RKO (cell line): ENCODE measurements at regions not wholly inside any gene's neighbourhood (a gene's known extent, or its start where the extent isn't known, plus 50 kb on each side); places are given as distances from the start of the nearest gene placed in this dataset.
"Not testable (repeated sequence)": the region's sequence is repeated elsewhere in the genome, so short reads cannot be mapped to it uniquely, and the experiment has no call there.

ENCODE experiments used
- DNase-seq: peaks from one replicate; pipeline ENCODE4 v3.0.0-alpha.2; 2016; ENCODE audit warnings: low spot score

DNA sequence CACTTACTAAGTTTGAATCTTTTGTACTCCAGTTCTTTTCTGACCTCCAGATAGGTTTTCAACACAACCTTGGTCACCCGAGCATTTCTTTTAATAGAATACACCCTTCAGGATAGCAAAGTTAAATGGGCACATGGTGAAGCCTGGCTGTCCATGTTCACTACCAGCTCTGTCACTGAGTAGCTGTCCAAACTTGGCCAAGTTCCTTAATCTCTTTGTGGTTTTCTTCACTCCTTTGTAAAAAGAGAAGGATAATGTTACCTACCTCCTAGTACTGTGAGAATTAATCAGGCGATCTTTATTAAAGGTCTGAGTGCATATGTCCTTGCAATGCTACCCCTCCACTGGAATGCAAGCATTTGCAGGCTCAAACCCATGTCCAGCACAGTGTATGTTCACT is 128.1 kb upstream of the PTPRZ1 start:
- DNase-seq, result no peak

- no peak for DNase-seq
These were observed 128.6 kb upstream of the PTPRZ1 start for GRCh38 chr7:121744319-121744718.

- no peak for DNase-seq
These were observed 131.1 kb upstream of the PTPRZ1 start for GRCh38 chr7:121741896-121742295.

DNA sequence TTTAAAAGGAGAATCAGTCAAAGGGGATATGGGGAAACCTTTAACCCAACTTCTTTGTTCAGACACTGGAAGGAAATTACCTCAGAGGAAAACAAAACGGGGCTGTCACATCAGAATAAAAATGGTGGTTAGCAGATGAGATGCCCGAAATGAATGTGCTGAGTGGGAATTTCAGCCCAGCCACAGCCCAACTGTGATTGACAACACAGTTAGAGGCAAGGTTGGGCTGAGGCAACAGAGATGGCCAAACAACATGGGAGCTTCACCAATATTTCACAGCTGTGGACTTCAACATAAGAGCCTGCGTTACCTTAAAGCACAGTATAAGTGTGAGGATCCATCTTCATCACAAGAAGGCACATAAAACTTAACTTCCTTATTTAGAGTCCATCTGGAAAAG is 133.5 kb upstream of the PTPRZ1 start:
- no peak for DNase-seq

DNA sequence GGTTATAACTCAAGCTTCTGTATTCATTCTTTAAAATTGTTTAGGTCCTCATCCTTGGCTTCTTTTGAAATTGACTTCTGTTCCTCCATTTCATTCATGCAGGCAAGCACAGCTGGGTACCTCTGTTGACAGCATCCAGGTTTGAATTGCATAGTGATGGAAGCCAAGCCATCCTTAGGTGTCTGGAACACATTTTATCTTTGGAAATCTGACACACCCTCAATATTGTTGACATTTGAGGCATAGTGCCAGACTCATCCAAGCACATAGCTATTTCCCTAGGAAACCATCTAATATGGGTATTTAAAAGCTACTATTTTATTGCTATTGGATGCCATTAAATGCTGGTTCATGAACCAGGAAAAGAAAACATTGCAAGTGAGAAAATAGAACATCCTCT is 142.1 kb upstream of the PTPRZ1 start:
- no peak for DNase-seq

GRCh38 chr7:121714559-121715303 is 158.2 kb upstream of the PTPRZ1 start:
- no peak for DNase-seq

- not testable (repeated sequence) for DNase-seq
These were observed 160.0 kb upstream of the PTPRZ1 start for GRCh38 chr7:121712961-121713360.

GRCh38 chr7:121697731-121698316 is 175.1 kb upstream of the PTPRZ1 start:
- peak; percentile 54 for DNase-seq

- no peak for DNase-seq
These were observed 176.0 kb upstream of the PTPRZ1 start for GRCh38 chr7:121696954-121697353.

- no peak for DNase-seq
These were observed 183.2 kb upstream of the PTPRZ1 start for GRCh38 chr7:121689749-121690148.

GRCh38 chr7:121681700-121682099 is 191.3 kb upstream of the PTPRZ1 start:
- no peak for DNase-seq

- no peak for DNase-seq
These were observed 196.8 kb upstream of the PTPRZ1 start for GRCh38 chr7:121676168-121676567.

DNA sequence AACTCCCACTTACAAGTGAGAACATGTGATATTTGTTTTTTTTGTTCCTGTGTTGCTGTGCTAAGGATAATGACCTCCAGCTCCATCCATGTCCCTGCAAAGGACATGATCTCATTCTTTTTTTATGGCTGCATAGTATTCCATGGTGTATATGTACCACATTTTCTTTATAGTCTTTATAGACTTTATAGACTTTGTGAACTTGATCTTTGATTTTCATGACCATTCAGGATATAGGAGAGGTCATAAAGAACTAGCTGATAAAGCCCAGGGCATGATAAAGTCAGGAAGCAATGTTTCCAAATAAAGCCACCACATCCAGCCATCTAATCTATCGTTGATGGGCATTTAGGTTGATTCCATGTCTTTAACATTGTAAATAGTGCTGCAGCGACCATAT is 198.5 kb upstream of the PTPRZ1 start:
- DNase-seq, result not testable (repeated sequence)

GRCh38 chr7:121669144-121669543 is 203.8 kb upstream of the PTPRZ1 start:
- no peak for DNase-seq

GRCh38 chr7:121666306-121666705 is 206.7 kb upstream of the PTPRZ1 start:
- no peak for DNase-seq

GRCh38 chr7:121643320-121643719 is 229.6 kb upstream of the PTPRZ1 start:
- no peak for DNase-seq

DNA sequence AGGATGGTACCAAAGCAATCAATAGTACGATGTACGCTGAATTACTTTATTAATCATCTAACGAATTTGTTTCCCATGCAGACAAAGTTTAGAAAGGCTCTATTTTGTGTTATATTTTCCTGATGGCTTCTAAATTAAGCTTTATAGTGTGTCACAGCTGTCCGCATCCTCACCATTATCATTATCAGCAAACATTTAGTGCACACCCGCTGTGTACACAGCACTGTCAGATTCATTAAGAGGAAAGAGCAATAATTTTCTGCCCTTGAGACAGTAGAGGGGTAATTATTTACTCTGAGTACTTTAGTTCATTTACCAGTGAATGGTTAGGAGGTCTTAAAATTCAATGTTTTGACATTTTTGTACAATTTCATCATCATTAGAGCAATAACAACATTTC is 233.3 kb upstream of the PTPRZ1 start:
- DNase-seq, result no peak

- DNase-seq, result no peak
These were observed 234.7 kb upstream of the PTPRZ1 start for GRCh38 chr7:121638286-121638685.

- DNase-seq, result no peak
These were observed 238.2 kb upstream of the FAM3C start for GRCh38 chr7:121634356-121634755.

DNA sequence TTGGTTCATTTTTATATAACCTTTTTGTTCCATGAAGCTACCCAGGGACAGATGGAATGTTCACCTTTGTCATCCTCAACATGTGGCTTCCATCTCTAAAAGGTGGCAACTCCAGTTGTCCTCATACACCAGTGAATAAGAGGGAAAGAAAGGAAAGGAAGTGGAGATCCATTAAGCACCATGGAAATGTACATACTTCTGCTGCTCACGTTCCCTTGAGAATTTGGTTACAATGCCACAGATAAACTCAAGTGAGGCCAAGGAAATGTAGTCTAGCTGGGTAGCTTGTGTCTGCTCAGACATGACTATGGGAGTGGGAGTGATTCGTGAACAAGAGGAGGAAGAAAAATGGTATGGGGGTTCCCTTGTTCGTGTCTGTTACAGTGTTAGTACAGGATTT is 237.1 kb upstream of the FAM3C start:
- no peak for DNase-seq

DNA sequence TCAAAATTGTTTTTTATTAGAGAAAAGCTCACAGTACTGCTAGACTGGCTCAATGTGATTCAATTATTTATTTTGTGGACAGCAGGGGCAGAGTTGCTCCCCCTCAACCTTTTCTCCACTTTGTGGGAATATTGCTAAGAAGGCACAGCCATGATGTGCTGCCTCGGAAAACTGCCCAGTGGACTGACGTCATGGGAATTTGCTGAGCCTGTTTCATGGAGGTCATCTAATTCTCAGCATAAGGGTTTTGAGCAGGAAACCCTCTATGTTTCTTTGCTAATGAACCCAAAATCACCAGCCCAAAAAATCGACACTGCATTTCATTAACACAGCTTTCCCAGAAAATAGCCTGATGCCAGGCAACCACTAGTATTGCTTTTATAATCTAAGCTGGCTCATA is 228.8 kb upstream of the FAM3C start:
- DNase-seq, result peak; percentile 19

DNA sequence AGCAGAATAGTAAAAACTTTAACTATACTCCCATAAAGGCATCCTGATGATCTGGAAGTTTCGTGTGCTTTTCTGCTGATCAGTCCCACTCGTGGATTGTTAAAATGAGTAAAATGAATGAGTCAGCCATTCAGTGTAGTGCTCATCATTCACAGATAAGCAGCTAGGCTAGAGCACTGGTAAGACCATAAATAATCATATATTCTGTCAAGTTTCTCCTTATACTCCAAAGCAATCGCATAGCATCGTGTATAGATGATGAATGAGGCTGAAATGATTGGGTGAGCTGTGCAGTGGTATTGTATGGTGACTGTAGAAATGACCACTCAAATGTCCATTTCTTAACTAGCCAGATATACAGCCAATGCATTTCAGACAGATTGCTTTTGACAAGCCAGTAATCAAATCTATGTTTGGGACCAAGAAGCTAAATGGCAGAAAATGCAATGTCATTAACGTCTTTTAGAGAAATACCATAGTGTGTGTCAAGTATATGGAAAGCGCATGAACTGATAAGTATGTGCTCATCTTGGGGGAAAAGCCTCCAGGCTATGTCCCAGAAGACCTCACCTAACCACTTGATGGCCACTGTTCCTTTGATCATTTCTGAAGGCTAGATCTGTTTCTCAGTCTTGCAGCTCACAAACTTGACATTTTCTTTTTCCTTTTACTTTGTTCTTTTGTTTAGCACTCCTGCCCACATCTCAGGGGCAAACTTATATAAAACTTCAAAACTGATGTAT is 227.2 kb upstream of the FAM3C start:
- DNase-seq, result no peak

DNA sequence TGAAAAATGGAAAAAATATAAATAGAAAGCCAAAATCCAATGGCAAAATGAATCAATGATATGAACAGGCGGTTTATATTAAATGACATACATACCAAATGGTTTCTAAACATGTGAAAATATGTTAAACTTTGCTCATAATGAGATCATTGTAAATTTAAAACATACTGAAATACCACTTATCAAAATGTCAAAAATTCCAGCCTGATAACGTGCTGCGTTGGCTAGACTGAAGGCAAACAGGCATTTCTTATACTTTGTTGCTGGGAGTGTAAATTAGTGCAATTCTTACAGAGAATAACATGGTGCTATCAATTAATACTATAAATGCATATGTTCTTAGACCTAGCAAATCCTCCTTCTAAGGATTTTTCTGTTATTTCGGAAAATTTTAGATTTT is 225.8 kb upstream of the FAM3C start:
- no peak for DNase-seq
